HG03039 (cell line): ENCODE measurements at regions not wholly inside any gene's neighbourhood (a gene's known extent, or its start where the extent isn't known, plus 50 kb on each side); places are given as distances from the start of the nearest gene placed in this dataset.

Source experiments
- ATAC-seq: cut with Tn5 transposase; IDR thresholded peaks from one replicate; pipeline ENCODE4 v1.9.1; 2021; ENCODE audit warnings: mild to moderate bottlenecking, moderate library complexity; ENCODE audit not compliant: unreplicated experiment

- ATAC-seq, result no peak
Measured at GRCh38 chr2:156099382-156099781, 233.1 kb downstream of the NR4A2 start.

- no peak for ATAC-seq
Measured at GRCh38 chr2:156098506-156098905, 234.0 kb downstream of the NR4A2 start.

GRCh38 chr2:156088587-156088986, 243.9 kb downstream of the NR4A2 start:
- ATAC-seq, result no peak

GRCh38 chr2:156087875-156088274, 244.6 kb downstream of the NR4A2 start:
- ATAC-seq, result no peak

- no peak for ATAC-seq
Measured at GRCh38 chr2:156083763-156084493, 248.6 kb downstream of the NR4A2 start.

GRCh38 chr2:156079845-156080244, 252.7 kb downstream of the NR4A2 start:
- no peak for ATAC-seq

GRCh38 chr2:156077041-156077742, 255.3 kb downstream of the NR4A2 start:
- ATAC-seq, result no peak

GRCh38 chr2:156065912-156066311, 266.6 kb downstream of the NR4A2 start:
- no peak for ATAC-seq

- ATAC-seq, result no peak
Measured at GRCh38 chr2:156064540-156064939, 268.0 kb downstream of the NR4A2 start.

GRCh38 chr2:156057647-156058046, 274.9 kb downstream of the NR4A2 start:
- ATAC-seq, result no peak

GRCh38 chr2:156054983-156055382, 277.5 kb downstream of the NR4A2 start:
- ATAC-seq, result no peak

GRCh38 chr2:156046900-156047299, 285.6 kb downstream of the NR4A2 start:
- ATAC-seq, result no peak

GRCh38 chr2:156042895-156043294, 289.6 kb downstream of the NR4A2 start:
- no peak for ATAC-seq

- no peak for ATAC-seq
Measured at GRCh38 chr2:156038021-156038420, 294.5 kb downstream of the NR4A2 start.

GRCh38 chr2:156037482-156037881, 295.0 kb downstream of the NR4A2 start:
- ATAC-seq, result no peak

GRCh38 chr2:156031121-156031520, 301.4 kb downstream of the NR4A2 start:
- ATAC-seq, result no peak

GRCh38 chr2:156023229-156023869, 309.2 kb downstream of the NR4A2 start:
- ATAC-seq, result no peak

- ATAC-seq, result no peak
Measured at GRCh38 chr2:156021146-156022040, 311.1 kb downstream of the NR4A2 start.

GRCh38 chr2:156019341-156019740, 313.2 kb downstream of the NR4A2 start:
- no peak for ATAC-seq

- ATAC-seq, result no peak
Measured at GRCh38 chr2:156017341-156017885, 315.1 kb downstream of the NR4A2 start.

- no peak for ATAC-seq
Measured at GRCh38 chr2:156009293-156009692, 323.2 kb downstream of the NR4A2 start.
